Astrocyte of the cerebellum (primary cell): ENCODE measurements at regions not wholly inside any gene's neighbourhood (a gene's known extent, or its start where the extent isn't known, plus 50 kb on each side); places are given as distances from the start of the nearest gene placed in this dataset.

Source experiments
- DNase-seq: peaks from one replicate; pipeline ENCODE4 v3.0.0-alpha.2; 2011; ENCODE audit warnings: low read depth
- H3K4me3 ChIP-seq: 2 replicates; pipeline ENCODE4 v1.5.1; 2011; ENCODE audit warnings: mild to moderate bottlenecking, low read depth, low read length, moderate library complexity
- in situ Hi-C: cut with HindIII; loops from 2 replicates; pipeline ENCODE4 v1.10.0; 2017; ENCODE audit warnings: low sequenced_read_pairs
- TF ChIP-seq, protein P1 (sequence below): IDR thresholded peaks from 2 replicates; pipeline ENCODE4 v1.5.1; 2012; ENCODE audit warnings: low read length, low read depth, moderate library complexity, mild to moderate bottlenecking; ENCODE audit errors: missing control alignments

DNA sequence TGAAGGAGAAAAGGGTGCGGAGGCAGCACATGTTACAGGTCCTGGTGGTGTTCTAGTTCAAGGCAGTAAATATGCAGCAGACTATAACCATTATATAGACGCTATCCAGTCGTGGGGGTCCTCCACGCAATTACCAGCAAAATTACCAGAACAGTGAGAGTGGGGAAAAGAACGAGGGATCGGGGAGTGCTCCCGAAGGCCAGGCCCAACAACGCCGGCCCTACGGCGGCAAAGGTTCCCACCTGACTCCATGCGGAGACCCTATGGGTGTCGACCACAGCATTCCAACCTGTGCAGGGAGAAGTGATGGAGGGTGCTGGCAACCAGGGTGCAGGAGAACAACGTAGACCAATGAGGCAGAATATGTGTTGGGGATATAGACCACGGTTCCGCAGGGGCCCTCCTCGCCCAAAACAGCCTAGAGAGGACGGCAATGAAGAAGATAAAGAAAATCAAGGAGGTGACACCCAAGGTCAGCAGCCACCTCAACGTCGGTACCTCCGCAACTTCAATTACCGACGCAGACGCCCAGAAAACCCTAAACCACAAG is 89.0 kb upstream of the TPM1 start:
- in situ Hi-C loops: no loop called here
- no peak for DNase-seq
- TF ChIP-seq, protein P1, sequence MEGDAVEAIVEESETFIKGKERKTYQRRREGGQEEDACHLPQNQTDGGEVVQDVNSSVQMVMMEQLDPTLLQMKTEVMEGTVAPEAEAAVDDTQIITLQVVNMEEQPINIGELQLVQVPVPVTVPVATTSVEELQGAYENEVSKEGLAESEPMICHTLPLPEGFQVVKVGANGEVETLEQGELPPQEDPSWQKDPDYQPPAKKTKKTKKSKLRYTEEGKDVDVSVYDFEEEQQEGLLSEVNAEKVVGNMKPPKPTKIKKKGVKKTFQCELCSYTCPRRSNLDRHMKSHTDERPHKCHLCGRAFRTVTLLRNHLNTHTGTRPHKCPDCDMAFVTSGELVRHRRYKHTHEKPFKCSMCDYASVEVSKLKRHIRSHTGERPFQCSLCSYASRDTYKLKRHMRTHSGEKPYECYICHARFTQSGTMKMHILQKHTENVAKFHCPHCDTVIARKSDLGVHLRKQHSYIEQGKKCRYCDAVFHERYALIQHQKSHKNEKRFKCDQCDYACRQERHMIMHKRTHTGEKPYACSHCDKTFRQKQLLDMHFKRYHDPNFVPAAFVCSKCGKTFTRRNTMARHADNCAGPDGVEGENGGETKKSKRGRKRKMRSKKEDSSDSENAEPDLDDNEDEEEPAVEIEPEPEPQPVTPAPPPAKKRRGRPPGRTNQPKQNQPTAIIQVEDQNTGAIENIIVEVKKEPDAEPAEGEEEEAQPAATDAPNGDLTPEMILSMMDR: no peak
- no peak overlapping the region for H3K4me3 ChIP-seq

DNA sequence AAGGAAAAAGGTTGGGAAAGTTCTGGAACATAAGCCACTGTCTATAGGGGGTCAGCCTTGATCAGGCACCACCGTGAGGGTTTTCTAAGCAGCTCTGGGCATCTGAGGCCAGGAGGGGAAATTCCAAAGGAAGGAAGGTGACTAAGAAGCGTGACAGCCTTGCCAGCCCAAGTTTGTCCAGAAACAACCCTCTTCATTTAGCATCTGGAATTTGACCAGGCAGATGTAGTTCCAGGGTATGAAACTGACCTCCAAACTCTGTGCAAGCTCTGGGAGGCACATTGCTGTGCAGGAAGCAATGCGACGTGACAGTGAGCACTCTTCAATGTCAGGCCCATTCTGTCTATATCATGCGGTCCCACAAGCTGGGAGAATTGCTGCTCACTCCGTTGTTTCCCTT is 85.4 kb upstream of the TPM1 start:
- DNase-seq: no peak
- in situ Hi-C loops: no loop called here
- H3K4me3 ChIP-seq: no peak overlapping the region
- TF ChIP-seq, protein P1: no peak

DNA sequence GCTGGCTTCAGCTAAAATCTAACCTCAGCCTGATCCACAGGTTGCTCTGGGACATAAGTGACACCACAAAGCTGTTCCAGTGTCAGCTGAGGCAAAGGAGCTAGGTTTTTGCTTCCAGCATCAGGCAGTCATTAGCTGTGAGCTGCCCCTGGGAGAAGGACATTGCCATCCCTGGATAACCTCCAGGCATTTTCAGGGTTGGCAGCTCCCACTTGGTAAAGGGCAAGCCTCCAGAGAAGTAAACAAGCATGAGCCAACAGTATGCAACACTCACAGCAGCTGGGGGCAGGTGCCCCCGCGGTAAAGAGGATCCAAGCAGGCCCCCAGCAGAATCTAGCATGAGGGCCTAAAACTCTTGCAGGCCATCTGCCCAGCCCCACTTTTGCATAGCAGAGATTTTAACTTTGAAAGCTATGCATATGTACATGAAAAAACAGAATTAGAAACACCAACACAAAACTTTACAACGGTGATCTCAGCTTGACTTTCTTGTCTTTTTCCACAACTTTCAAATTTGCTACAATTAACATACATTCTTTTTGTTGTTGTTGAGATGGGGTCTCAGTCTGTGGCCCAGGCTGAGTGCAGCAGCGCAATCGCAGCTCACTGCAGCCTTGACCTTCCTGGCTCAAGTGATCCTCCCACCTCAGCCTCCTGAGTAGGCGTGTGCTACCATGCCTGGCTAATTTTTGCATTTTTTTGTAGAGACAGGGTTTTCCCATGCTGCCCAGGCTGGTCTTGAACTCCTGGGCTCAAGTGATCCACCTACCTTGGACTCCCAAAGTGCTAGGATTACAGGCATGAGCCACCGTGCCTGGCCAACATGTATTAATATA is 83.8 kb upstream of the TPM1 start:
- no peak for DNase-seq
- TF ChIP-seq, protein P1: no peak
- in situ Hi-C loops: no loop called here

DNA sequence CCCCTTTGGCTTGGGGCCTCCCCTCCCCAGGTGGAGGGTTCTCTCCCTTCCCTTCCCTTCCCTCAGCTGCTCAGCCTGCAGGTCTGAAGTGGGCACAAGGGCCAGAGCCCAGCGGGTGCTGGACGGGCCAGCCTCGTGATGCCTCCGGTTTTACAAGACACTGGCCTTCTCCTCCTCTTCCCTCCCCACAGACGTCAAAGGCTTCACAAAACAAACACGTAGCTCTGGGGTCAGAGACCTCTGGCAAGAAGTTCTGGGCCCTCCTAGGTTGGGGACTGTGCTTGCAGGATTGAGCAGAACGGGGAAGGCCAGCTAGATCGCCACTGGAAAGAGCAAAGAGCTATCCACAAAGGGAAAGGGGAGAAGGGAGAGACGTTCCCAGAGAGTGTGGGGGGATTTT is 81.4 kb upstream of the TPM1 start:
- in situ Hi-C loops: no loop called here
- DNase-seq: no peak
- H3K4me3 ChIP-seq: no peak overlapping the region
- TF ChIP-seq, protein P1: no peak

More for the DNA sequence above, 83.8 kb upstream of the TPM1 start:
- H3K4me3 ChIP-seq: no peak overlapping the region

DNA sequence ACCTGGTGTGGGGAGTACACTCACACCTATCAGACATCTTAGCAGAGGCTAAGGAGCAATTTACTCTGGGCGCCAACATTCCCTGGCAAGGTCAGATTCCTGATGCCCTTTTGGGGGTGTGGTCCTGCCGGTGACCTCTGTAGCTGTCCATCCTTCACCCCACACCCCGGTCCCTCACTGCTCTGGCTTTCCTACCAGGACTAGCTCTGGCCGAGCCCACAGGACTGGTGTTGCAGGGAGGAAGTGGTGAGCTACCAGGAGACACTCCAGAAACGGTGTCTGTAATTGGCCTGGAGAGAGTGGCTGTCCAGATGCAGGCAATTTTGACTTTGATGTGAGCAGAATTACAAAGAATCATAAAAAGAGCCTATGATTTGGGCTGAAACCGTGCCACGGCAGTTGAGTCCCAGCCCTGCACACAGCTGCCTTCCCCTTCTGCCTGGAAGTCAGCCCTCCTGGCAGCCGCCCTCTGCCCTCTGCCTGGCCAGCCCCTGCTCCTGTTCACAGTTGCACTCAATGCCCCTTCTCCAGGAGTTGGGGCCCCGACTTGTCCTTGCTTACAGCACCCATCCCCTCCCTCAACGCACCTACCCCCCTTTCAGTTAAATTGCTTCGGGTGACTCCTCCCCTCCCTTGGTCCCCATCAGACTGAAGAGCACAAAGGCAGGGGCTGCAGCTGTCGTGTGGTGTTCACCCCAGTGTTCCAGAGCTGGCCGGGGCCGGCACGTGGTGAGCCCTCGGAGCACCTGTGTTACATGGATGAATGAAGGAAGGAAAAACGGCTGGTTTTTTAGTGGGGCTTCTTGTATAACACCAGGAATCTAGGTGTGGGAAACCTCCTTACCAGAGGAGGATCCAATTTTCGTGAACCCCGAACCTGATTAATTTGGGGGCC is 80.2 kb upstream of the TPM1 start:
- TF ChIP-seq, protein P1: no peak
- H3K4me3 ChIP-seq: no peak overlapping the region
- no peak for DNase-seq
- in situ Hi-C loops: no loop called here

DNA sequence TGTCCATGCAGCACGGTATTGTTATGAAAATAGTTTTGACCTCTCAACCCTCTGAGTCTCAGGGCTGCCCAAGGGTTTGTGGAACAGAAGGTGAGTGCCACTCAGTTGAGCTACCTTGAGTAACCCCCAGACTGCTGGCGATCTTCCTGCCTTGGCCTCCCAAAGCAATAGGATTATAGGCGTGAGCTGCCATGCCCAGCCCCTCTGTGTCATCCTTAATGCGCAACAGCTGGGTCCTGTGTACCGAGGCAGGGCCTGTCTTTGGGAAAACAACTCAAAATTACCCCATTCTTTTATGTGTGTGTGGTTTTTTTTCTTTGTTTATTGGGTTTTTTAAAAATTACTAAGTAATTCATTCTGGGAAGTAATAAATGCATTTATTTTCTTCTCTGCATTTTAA is 78.3 kb upstream of the TPM1 start:
- no peak for DNase-seq
- TF ChIP-seq, protein P1: no peak
- no peak overlapping the region for H3K4me3 ChIP-seq
- in situ Hi-C loops: no loop called here
